ENCODE measurements at regions not wholly inside any gene's neighbourhood (a gene's known extent, or its start where the extent isn't known, plus 50 kb on each side); places are given as distances from the start of the nearest gene placed in this dataset.

GRCh38 chr15:95138604-95139270, 907.4 kb downstream of the MCTP2 start:
- no peak for TF ChIP-seq CTCF (IDR thresholded peaks at IDR 0.05; ENCODE audit: borderline replicate concordance, insufficient read depth, low read depth, low read length)
- H3K4me3 ChIP-seq (ENCODE audit: low read depth, low read length): no peak overlapping the region

- no peak for TF ChIP-seq CTCF (IDR thresholded peaks at IDR 0.05; ENCODE audit: borderline replicate concordance, insufficient read depth, low read depth, low read length)
- no peak overlapping the region for H3K4me3 ChIP-seq (ENCODE audit: low read depth, low read length)
These were observed 910.1 kb downstream of the MCTP2 start for GRCh38 chr15:95141486-95141885.

- TF ChIP-seq CTCF (IDR thresholded peaks at IDR 0.05; ENCODE audit: borderline replicate concordance, insufficient read depth, low read depth, low read length): no peak
- H3K4me3 ChIP-seq (ENCODE audit: low read depth, low read length): no peak overlapping the region
These were observed 911.2 kb downstream of the MCTP2 start for GRCh38 chr15:95142531-95142930.

GRCh38 chr15:95146481-95146880, 915.1 kb downstream of the MCTP2 start:
- TF ChIP-seq CTCF (IDR thresholded peaks at IDR 0.05; ENCODE audit: borderline replicate concordance, insufficient read depth, low read depth, low read length): no peak
- no peak overlapping the region for H3K4me3 ChIP-seq (ENCODE audit: low read depth, low read length)

GRCh38 chr15:95148183-95148582, 916.8 kb downstream of the MCTP2 start:
- no peak for TF ChIP-seq CTCF (IDR thresholded peaks at IDR 0.05; ENCODE audit: borderline replicate concordance, insufficient read depth, low read depth, low read length)
- no peak overlapping the region for H3K4me3 ChIP-seq (ENCODE audit: low read depth, low read length)

GRCh38 chr15:95149036-95149435, 917.7 kb downstream of the MCTP2 start:
- no peak overlapping the region for H3K4me3 ChIP-seq (ENCODE audit: low read depth, low read length)
- TF ChIP-seq CTCF (IDR thresholded peaks at IDR 0.05; ENCODE audit: borderline replicate concordance, insufficient read depth, low read depth, low read length): no peak

GRCh38 chr15:95149771-95150170, 918.4 kb downstream of the MCTP2 start:
- H3K4me3 ChIP-seq (ENCODE audit: low read depth, low read length): no peak overlapping the region
- no peak for TF ChIP-seq CTCF (IDR thresholded peaks at IDR 0.05; ENCODE audit: borderline replicate concordance, insufficient read depth, low read depth, low read length)
